ENCODE measurements at regions not wholly inside any gene's neighbourhood (a gene's known extent, or its start where the extent isn't known, plus 50 kb on each side); places are given as distances from the start of the nearest gene placed in this dataset.
A peak's percentile ranks its signal among the peaks of the same experiment; 100 is the strongest.
"Not testable (repeated sequence)": the region's sequence is repeated elsewhere in the genome, so short reads cannot be mapped to it uniquely, and the experiment has no call there.

- DNase-seq (ENCODE audit: low read depth) = peak; percentile 93
Measured at GRCh38 chr13:109274188-109274821, 512.1 kb downstream of the IRS2 start.

- DNase-seq (ENCODE audit: low read depth) = peak; percentile 27
Measured at GRCh38 chr13:109273326-109273751, 513.0 kb downstream of the IRS2 start.

- DNase-seq (ENCODE audit: low read depth) = peak; percentile 49
Measured at GRCh38 chr13:109272595-109273325, 513.6 kb downstream of the IRS2 start.

GRCh38 chr13:109271555-109272541 is 514.5 kb downstream of the IRS2 start:
- DNase-seq (ENCODE audit: low read depth) = peak; percentile 59

GRCh38 chr13:109271061-109271460 is 515.3 kb downstream of the IRS2 start:
- DNase-seq (ENCODE audit: low read depth) = no peak

GRCh38 chr13:109269381-109269780 is 517.0 kb downstream of the IRS2 start:
- not testable (repeated sequence) for DNase-seq (ENCODE audit: low read depth)

- DNase-seq (ENCODE audit: low read depth) = not testable (repeated sequence)
Measured at GRCh38 chr13:109268492-109268891, 517.9 kb downstream of the IRS2 start.

- DNase-seq (ENCODE audit: low read depth) = not testable (repeated sequence)
Measured at GRCh38 chr13:109267400-109267799, 519.0 kb downstream of the IRS2 start.

GRCh38 chr13:109265438-109265742 is 521.0 kb downstream of the IRS2 start:
- DNase-seq (ENCODE audit: low read depth) = not testable (repeated sequence)

- not testable (repeated sequence) for DNase-seq (ENCODE audit: low read depth)
Measured at GRCh38 chr13:109264603-109265437, 521.6 kb downstream of the IRS2 start.

- not testable (repeated sequence) for DNase-seq (ENCODE audit: low read depth)
Measured at GRCh38 chr13:109257761-109258157, 528.6 kb downstream of the IRS2 start.
